Tibial nerve (tissue), 4 donors: ENCODE measurements at regions not wholly inside any gene's neighbourhood (a gene's known extent, or its start where the extent isn't known, plus 50 kb on each side); places are given as distances from the start of the nearest gene placed in this dataset.

Source experiments
- CTCF ChIP-seq, 5 experiments: fragments of 200-600 bp in 3 of 5; fragments of 450-650 bp in 2 of 5; sonication (generic) in 3 of 5; IDR thresholded peaks; one replicate each; pipeline ENCODE4 v1.5.1; 2016 to 2019; ENCODE audit warnings: antibody characterized with exemption in 5 of 5, mild to moderate bottlenecking in 3 of 5, moderate library complexity in 2 of 5
- EP300 ChIP-seq, 2 donors: sonication (generic); formaldehyde crosslinking; IDR thresholded peaks; one replicate each; pipeline ENCODE4 v1.6.1; 2017; ENCODE audit warnings: antibody characterized with exemption in 2 of 2, mild to moderate bottlenecking in 1 of 2
- POLR2A ChIP-seq, 2 donors: fragments of 450-650 bp; IDR thresholded peaks; one replicate each; pipeline ENCODE4 v1.6.1; 2017; ENCODE audit warnings: antibody characterized with exemption in 2 of 2, mild to moderate bottlenecking in 2 of 2, moderate library complexity in 2 of 2

- TF ChIP-seq POLR2A (IDR thresholded peaks at IDR 0.05) (no peak), CTCF (IDR thresholded peaks at IDR 0.05) (no peak), EP300 (IDR thresholded peaks at IDR 0.05) (no peak)
Measured at GRCh38 chr6:144379356-144379755, 94.2 kb downstream of the UTRN start.
